Nephron (organoid): ENCODE measurements at regions not wholly inside any gene's neighbourhood (a gene's known extent, or its start where the extent isn't known, plus 50 kb on each side); places are given as distances from the start of the nearest gene placed in this dataset.

Experiments used
- H3K27ac Mint-ChIP-seq, 3 experiments: 2 replicates each; pipeline ENCODE4 v1.8.0; 2020; ENCODE audit warnings: mixed read lengths in 3 of 3, mild to moderate bottlenecking in 2 of 3, moderate library complexity in 1 of 3
- H3K27me3 Mint-ChIP-seq: 2 replicates; pipeline ENCODE4 v1.8.0; 2021; ENCODE audit warnings: low read depth, mild to moderate bottlenecking, moderate library complexity, mixed read lengths
- H3K36me3 Mint-ChIP-seq: 2 replicates; pipeline ENCODE4 v1.8.0; 2020; ENCODE audit warnings: low read depth, mixed read lengths
- H3K4me1 Mint-ChIP-seq: 2 replicates; pipeline ENCODE4 v1.8.0; 2020; ENCODE audit warnings: mixed read lengths
- H3K4me3 Mint-ChIP-seq, 3 experiments: 2 replicates each; pipeline ENCODE4 v1.8.0; 2020; ENCODE audit warnings: mild to moderate bottlenecking in 3 of 3, mixed read lengths in 3 of 3, moderate library complexity in 2 of 3
- H3K9me3 Mint-ChIP-seq: 2 replicates; pipeline ENCODE4 v1.8.0; 2020; ENCODE audit warnings: mixed read lengths
- CTCF ChIP-seq, 3 experiments: fragments of 200-600 bp; sonication (generic); IDR thresholded peaks; one replicate each; pipeline ENCODE4 v1.5.0; 2021; ENCODE audit warnings: antibody characterized with exemption in 3 of 3; ENCODE audit not compliant: unreplicated experiment in 3 of 3

GRCh38 chr14:56065621-56066290, 52.5 kb upstream of the PELI2 start:
- no peaks in the 10 kb centered on the region for H3K4me1 Mint-ChIP-seq
- no peaks in the 10 kb centered on the region for H3K36me3 Mint-ChIP-seq
- H3K27me3 Mint-ChIP-seq, result peaks cover 21% of the 10 kb centered on the region
- no peak overlapping the region for H3K27ac Mint-ChIP-seq
- no peak overlapping the region for H3K4me3 Mint-ChIP-seq
- no peaks in the 10 kb centered on the region for H3K9me3 Mint-ChIP-seq
- no peak for TF ChIP-seq CTCF (IDR thresholded peaks at IDR 0.05; ENCODE audit: unreplicated experiment in 3 of 3)
